ENCODE measurements at regions not wholly inside any gene's neighbourhood (a gene's known extent, or its start where the extent isn't known, plus 50 kb on each side); places are given as distances from the start of the nearest gene placed in this dataset.

GRCh38 chr4:188347339-188347738 lies 208.1 kb downstream of the TRIML1 start:
- TF ChIP-seq CTCF (IDR thresholded peaks at IDR 0.05 in 8 of 11, conservative IDR thresholded peaks at IDR 0.05 in 3 of 11) (no peak), POLR2A (IDR thresholded peaks at IDR 0.05) (no peak)

All from spleen (tissue), 7 donors.